RCC 7860 (cell line): ENCODE measurements at regions not wholly inside any gene's neighbourhood (a gene's known extent, or its start where the extent isn't known, plus 50 kb on each side); places are given as distances from the start of the nearest gene placed in this dataset.
"Not testable (repeated sequence)": the region's sequence is repeated elsewhere in the genome, so short reads cannot be mapped to it uniquely, and the experiment has no call there.

Experiments used
- DNase-seq: peaks from one replicate; pipeline ENCODE4 v3.0.0-alpha.2; 2015; ENCODE audit warnings: low spot score
- FAIRE-seq: peaks from 2 replicates; lab custom pipeline; 2012; peaks lifted over from hg19 to GRCh38; lab: Jason Lieb, UNC

GRCh38 chr15:79160211-79160610, 69.6 kb upstream of the RASGRF1 start:
- FAIRE-seq (no peak), DNase-seq (no peak)

GRCh38 chr15:79157631-79158592, 67.3 kb upstream of the RASGRF1 start:
- no peak for FAIRE-seq

GRCh38 chr15:79156704-79157375, 66.3 kb upstream of the RASGRF1 start:
- no peak for DNase-seq
- no peak for FAIRE-seq

More at GRCh38 chr15:79157631-79158592, 67.3 kb upstream of the RASGRF1 start:
- no peak for DNase-seq

- no peak for DNase-seq
- FAIRE-seq, result no peak
These were observed 64.0 kb upstream of the RASGRF1 start for GRCh38 chr15:79154483-79155135.

GRCh38 chr15:79144290-79144689, 53.7 kb upstream of the RASGRF1 start:
- DNase-seq, FAIRE-seq: not testable (repeated sequence)

- DNase-seq (no peak), FAIRE-seq (no peak)
These were observed 50.4 kb upstream of the RASGRF1 start for GRCh38 chr15:79140846-79141570.
